HL-60 (cell line): ENCODE measurements at regions not wholly inside any gene's neighbourhood (a gene's known extent, or its start where the extent isn't known, plus 50 kb on each side); places are given as distances from the start of the nearest gene placed in this dataset.

ENCODE experiments used
- DNase-seq, 2 experiments: peaks; one replicate each; pipeline ENCODE4 v3.0.0-alpha.2; 2010 to 2020; ENCODE audit warnings: low read depth in 1 of 2, low spot score in 1 of 2
- H3K27ac ChIP-seq: fragments of 250-450 bp; sonication (Bioruptor Pico); replicated peaks from 2 replicates; pipeline ENCODE4 v1.5.1; 2020; ENCODE audit warnings: mild to moderate bottlenecking, moderate library complexity
- H3K27me3 ChIP-seq: fragments of 250-450 bp; sonication (Bioruptor Pico); 2 replicates; pipeline ENCODE4 v1.5.1; 2021; ENCODE audit warnings: mild to moderate bottlenecking, moderate library complexity; ENCODE audit not compliant: insufficient read depth, poor library complexity, severe bottlenecking
- H3K4me3 ChIP-seq: replicated peaks from 2 replicates; pipeline ENCODE4 v1.5.1; 2011; ENCODE audit warnings: mild to moderate bottlenecking, control low read depth, low read length; ENCODE audit not compliant: insufficient read depth
- CTCF ChIP-seq: IDR thresholded peaks from one replicate; pipeline ENCODE4 v1.5.1; 2011; ENCODE audit warnings: low read length, control low read depth, inconsistent platforms; ENCODE audit not compliant: insufficient read depth
- GABPA ChIP-seq: IDR thresholded peaks from 2 replicates; pipeline ENCODE4 v1.6.1; 2012; ENCODE audit warnings: low read depth
- POLR2AphosphoS5 ChIP-seq: IDR thresholded peaks from 2 replicates; pipeline ENCODE4 v1.6.1; 2012; ENCODE audit warnings: low read depth
- REST ChIP-seq: IDR thresholded peaks from 2 replicates; pipeline ENCODE4 v1.6.1; 2012; ENCODE audit warnings: low read depth; ENCODE audit not compliant: insufficient replicate concordance
- SPI1 ChIP-seq: IDR thresholded peaks from 2 replicates; pipeline ENCODE4 v1.6.1; 2012; ENCODE audit warnings: low read depth, mild to moderate bottlenecking, borderline replicate concordance

- no peak overlapping the region for H3K27ac ChIP-seq
- DNase-seq: no peak
- no peak overlapping the region for H3K4me3 ChIP-seq
- no peaks in the 10 kb centered on the region for H3K27me3 ChIP-seq
- TF ChIP-seq GABPA (no peak), REST (no peak), SPI1 (no peak), CTCF (no peak), POLR2AphosphoS5 (no peak)
Observed at GRCh38 chr4:124330045-124330444, 382.5 kb downstream of the ANKRD50 start.

DNA sequence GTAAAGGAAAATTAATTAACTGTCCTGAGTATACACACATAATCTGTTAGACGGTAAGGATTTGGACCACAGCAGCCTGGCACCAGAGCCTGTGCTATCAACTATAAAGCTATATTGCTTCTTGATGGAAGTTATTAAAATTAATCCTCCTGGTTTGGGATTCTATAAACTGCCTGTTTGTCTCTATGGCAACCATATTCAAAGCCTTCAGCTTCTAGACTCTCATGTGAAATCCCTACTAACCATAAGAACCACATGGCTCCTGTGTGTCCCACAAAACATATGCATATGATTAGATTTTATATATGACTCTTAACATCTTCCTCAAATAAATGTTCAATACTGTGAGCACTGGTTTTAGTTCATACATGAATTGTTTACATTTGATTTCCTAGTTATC, 380.8 kb downstream of the ANKRD50 start:
- Histone ChIP-seq H3K27me3 (no peaks in the 10 kb centered on the region), H3K4me3 (no peak overlapping the region), H3K27ac (no peak overlapping the region)
- no peak for DNase-seq
- TF ChIP-seq CTCF (no peak), REST (no peak), POLR2AphosphoS5 (no peak), SPI1 (no peak), GABPA (no peak)

DNA sequence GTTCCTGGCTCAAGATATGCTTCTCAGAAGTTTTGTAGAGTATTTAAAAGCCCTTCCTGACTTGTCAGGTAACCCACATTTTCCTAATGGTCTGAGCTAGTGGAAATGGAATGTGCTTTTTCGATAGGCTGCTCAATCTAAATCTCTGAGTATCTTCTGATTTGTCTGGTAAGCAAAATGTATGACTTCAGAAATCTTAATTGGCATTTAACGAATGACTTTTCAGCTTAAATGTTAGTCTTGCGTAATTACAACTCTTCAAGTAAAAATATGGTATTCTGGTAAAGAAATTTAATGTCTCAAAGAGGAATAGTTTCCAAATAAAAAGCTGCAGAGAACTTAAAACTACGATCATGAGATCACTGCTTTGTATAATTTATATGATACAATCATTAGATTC, 379.1 kb downstream of the ANKRD50 start:
- Histone ChIP-seq H3K27me3 (no peaks in the 10 kb centered on the region), H3K4me3 (no peak overlapping the region)

More for the DNA sequence above, 379.1 kb downstream of the ANKRD50 start:
- TF ChIP-seq CTCF (no peak), REST (no peak), SPI1 (no peak), POLR2AphosphoS5 (no peak)
- H3K27ac ChIP-seq: no peak overlapping the region
- no peak for DNase-seq
